ENCODE measurements at regions not wholly inside any gene's neighbourhood (a gene's known extent, or its start where the extent isn't known, plus 50 kb on each side); places are given as distances from the start of the nearest gene placed in this dataset.

DNA sequence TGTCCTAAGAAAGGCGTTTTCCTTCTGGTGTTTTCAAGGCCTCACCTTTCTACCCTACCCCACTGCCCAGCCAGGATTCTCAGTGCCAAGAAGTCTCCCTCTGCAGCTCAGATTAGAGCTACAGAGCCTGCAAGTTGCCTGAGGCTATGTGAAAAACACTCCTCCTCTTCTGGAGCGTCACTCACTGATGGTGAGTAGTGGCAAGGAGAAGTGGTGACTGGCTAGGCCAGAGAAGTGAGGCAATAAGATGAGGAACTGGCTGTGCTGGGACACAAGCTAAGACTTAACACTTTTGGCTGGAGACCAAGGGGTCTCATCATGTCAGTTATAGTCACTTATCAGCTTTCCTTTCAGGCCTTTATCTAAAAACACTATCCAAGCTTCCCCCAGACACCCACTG lies 86.7 kb upstream of the PRKAR2B start:
- no peak for DNase-seq

DNA sequence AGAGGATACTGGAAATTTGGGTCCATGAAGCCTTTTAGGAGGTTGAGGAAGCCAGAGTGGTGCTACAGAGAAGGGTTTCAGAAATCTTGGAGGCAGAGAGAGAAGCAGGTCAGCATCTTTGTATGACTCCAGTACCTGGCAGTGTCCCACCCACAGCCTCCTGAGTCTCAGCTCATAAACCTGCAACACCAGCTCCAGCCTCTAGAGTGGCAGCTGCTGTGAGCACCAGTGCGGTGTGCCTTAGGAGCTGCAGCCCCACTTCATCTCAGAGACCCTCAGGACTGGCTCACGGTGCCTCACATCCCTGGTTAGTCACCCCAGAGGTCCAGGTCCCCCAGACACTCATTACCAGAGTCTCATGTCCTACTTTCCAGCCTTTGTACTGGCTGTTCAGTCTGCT lies 84.8 kb upstream of the PRKAR2B start:
- no peak for DNase-seq

DNA sequence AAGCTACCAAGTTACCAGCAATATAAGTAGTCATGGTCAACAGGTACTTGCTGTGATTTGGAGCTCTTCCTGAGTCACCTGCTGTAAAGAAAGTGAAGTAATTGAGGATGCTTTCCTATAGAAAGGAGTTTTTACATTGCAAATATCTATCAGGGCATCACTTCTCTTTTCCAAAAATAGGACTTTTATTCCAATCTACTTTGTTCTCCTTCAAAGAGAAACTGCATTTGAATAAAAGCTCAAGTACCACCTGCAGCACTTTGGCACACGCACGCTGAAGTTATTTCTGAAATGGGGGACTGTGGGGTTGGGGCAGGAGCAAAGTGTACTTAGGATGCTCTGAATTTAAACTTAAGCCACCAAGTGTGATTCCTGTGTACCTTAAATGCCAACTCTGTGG lies 81.8 kb upstream of the PRKAR2B start:
- DNase-seq = no peak

DNA sequence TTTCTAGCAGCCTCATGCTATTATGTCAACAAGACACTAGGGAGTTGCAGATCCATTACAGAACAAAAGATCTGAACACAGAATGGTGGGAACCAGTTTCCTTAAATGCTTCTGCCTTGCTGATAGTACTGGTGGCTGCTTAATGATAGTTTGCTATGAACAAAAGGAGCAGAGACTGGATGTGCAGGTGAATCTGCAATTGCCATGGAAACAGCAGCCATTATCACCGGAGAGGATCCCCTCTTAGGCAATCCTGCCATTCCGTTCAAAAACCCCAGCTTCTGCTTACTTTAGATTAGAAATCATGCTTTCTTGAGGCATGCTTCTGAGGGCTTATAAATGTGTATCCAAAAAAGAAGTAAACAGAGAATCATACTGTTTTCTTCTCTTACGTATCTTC lies 80.0 kb upstream of the PRKAR2B start:
- no peak for DNase-seq

DNA sequence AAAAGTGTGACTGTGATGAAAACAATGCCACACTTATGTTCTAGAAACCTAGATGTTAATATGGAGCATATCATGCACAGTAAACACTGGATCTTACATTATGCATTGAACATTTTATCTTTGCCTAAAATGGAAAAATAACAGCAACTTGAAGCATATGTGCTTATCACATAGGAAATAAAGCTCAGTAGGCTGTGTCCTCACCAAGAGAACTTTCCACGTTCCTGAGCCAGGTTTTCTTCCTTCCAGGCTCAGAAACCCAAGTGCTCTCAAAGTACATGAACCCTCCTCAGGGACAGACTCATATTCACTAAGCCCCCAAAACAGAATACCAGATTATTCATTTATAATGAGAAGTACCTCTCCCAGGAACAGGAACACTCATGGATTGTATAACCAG lies 79.4 kb upstream of the PRKAR2B start:
- no peak for DNase-seq

DNA sequence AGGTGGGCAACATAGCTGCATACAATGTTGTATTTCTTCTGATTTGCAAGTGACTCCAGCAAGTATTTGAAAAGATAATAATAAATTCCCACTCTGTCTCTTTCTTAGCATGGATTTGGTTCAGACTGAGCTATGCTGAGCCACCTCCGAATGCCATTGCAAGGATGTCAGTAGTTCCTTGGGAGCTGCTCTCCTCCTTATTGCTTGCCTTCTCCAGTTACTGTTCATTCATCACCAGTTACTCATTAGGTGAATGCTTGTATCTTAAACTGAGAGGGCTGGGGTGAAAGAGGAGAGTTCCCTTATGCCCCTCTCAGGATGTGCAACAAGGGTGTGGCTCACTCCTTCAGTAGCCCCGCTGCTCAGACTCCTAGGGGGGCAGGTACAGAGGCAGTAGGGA lies 78.4 kb upstream of the PRKAR2B start:
- DNase-seq = no peak

DNA sequence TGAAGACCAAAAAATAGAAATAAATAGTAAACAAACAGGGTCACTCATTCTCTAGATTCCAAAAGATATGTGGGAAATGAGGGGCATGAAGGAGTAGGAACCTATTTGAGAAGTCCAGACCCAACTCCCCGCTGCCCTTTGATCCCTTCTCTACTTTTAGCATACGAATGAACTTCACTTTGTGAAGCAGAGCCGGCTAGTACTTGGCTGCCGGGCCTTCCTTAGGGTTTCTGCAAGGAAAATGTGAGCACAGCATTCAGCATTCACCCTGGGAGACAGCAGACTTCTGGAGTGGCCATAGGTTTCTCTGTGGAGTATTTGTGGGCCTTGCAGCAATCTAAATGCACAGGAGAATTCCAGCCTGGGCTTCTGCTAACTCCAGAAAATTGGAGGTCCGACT lies 76.3 kb upstream of the PRKAR2B start:
- DNase-seq = no peak

DNA sequence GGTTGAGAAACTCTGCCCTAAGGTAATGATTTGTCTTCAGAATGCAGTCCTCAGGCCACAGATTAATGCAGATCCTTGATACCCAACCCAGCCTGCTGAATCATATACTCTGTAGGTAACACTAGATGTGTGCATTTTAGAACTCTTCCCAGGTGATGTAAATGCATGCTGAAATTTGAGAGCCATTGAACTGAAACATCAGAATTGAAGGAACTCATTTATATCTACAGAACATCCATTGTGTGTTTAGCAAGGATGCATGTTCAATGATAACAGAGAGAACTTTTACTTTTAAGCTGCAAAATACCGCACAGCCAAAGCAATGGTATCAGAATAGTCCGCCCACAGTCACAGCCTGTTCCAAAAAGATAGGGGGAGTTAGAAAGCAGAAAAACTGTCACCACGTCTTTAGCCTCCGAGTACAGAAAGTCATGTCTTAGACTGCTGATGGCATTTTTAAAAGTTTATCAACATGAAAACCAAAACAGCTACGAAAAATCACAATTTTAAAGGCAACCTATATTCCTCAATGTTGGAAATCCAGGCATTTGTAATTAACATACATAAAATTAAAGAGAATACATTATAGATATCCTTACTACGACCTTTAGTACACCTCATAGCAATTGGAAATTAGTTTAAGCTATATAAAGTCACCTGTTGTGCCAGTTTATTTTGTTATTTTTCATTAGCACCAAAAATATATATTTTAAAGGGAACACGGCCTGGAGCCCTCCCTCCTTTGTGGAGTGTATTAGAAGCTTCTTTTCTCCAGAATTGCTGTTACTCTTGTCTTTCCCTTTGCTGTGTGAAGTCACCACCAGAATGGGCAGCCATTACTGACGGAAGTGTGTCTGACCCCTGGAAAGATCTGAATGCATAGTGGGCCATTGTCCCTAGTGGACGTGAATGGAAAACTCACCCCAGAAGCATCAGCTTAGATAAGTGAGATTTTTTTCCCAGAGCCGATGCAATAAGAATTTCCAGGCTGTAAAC lies 65.8 kb upstream of the PRKAR2B start:
- no peak for DNase-seq

DNA sequence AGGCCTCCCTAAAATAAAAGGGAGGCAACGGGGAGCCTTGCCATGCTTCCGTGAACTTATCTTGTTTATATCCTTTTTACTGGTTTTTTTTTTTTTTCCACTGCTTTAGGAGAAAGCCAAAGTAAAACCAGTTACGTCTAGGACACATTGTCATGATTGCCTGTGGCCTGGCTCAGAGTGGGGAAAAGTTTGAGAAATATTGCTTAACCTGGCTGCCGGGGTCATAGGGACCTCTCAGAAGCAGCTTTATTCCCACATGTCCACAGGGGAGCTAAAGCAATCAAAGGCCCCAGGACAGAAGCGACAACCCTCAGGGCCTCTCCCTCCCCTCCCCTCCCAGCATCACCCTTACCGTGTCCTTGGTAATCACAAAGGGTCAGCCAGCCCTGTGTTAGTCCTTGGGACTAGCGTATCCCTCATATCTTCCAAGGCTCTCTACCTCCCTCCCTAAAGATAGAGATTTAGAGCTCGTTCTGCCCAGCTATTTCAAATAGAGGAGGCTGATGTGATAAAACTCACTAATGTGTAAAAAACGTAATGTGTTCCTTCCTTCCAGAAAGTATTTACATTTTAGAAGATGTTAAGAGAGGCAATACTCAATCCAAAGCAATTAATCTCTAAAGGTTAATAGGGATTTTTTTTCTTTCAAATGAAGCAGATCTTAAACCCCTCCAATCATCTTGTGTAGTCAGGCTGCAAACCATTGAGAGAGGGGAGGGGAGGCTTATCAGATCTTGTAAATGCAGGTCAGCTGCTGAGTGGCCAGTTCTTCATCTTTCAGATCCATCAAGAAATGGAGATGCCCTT lies 64.8 kb upstream of the PRKAR2B start:
- no peak for DNase-seq

DNA sequence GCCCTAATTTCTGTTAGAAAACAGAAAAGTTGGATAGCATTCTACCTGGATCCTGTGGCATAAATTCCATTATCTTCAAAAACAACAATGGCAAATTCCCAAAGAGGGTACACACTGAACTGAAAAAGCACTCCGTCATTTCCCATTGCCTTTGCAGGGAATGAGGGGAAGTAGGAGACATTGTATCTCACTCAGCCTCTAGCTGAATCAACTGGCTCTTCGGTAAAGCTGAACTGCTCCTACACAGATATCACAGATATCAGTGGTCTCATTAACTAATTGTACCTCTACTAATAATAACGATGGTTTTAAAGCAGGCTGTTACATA lies 64.2 kb upstream of the PRKAR2B start:
- DNase-seq = no peak

DNA sequence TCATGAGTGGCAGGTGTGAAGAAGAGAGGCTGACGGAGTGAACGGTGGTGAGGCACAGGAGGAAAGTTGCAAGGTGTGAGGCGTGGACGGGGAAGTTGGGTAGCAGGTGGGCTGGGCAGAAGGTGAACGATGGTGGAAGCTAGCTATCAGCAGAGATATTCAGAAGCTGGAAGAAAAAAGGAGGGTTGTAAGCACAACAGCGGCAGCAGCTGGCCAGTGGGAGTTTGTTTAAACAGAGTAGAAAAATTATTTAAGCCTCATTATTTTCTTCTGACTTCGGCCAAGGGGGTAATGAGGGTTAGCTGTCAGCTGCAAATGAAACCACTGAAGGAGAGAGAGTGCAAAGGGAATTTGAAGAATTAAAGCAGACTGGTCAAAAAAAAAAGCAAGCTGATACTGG lies 62.1 kb upstream of the PRKAR2B start:
- peak; percentile 28 for DNase-seq

DNA sequence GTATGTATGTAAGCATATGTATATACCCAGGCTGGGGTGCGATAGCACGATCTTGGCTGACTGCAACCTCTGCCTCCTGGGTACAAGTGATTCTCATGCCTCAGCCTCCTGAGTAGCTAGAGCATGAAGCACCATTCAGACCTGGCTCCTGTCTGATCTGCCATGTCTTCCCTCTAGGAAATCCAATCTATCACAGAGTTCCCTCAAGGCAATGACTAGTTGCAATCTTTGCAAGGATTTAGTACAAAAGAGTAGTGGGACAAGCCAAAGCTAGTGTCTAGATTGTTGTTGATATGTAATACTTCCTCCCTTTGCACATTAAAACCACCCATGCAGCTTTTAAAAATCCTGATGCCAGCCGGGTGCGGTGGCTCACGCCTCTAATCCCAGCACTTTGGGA lies 60.5 kb upstream of the PRKAR2B start:
- DNase-seq = no peak

DNA sequence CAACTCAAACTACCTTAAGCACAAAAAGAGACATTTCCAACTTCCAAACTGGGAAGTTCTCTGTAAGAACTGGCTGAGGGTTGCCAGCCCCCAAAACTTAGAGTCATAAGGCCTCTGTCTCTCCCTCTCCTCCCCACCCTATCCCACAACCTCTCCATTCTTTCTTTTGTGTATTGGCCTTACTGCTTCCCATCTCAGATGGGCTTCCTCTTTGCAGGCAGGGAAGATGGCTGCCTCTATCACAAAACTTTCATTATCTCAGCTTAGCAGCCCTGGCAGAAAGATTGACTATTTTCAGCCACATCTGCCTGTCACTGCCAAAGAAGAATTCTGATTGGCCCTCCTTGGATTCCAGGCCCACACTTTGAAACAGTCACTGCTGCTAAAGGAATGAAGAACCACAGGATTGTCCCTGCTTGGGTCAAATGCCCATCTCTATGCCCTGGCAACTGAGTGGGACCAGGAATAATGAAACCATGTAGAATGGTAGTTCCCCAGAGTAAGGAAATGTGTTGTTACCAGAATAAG lies 58.0 kb upstream of the PRKAR2B start:
- DNase-seq = no peak

DNA sequence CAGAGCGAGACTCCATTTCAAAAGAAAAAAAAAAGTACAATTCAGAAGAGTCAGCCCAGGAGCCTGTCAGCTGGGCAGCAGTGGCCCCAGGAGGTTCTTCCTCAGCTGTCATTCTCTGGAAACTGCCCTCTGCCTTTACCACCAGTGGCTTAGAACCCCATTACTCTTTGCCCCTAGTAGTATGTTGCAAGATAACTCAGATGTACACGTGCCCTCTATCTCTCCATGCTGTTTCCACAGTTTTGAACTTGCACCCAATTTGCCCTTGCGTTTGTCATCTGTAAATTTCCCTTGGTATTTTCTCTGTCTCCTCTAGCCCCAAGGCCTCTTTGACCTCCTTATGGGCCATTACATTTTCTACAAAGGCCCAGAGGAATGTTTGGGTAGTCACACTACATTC lies 56.7 kb upstream of the PRKAR2B start:
- no peak for DNase-seq

DNA sequence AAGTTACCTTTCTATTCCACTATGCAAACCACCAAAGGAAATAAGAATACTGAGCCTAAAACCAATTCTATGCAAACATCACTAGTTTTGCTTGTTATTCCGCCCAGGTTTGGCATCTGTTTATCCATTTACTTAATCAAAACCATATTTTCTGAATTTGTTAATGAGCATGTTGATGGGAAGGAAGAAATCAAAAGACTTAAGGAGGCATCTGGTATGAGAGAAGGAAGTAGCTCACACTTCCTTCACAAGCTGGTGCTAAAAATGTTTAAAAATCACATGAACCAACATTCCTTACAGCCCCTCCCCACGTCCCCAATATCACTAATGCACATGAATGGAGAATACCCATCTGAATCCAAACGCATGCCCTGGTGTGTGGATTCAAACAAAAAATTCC lies 52.0 kb upstream of the PRKAR2B start:
- no peak for DNase-seq
